HL-60 (cell line): ENCODE measurements at regions not wholly inside any gene's neighbourhood (a gene's known extent, or its start where the extent isn't known, plus 50 kb on each side); places are given as distances from the start of the nearest gene placed in this dataset.

Experiments used
- DNase-seq, 2 experiments: peaks; one replicate each; pipeline ENCODE4 v3.0.0-alpha.2; 2010 to 2020; ENCODE audit warnings: low read depth in 1 of 2, low spot score in 1 of 2
- H3K27ac ChIP-seq: fragments of 250-450 bp; sonication (Bioruptor Pico); replicated peaks from 2 replicates; pipeline ENCODE4 v1.5.1; 2020; ENCODE audit warnings: mild to moderate bottlenecking, moderate library complexity
- H3K27me3 ChIP-seq: fragments of 250-450 bp; sonication (Bioruptor Pico); 2 replicates; pipeline ENCODE4 v1.5.1; 2021; ENCODE audit warnings: mild to moderate bottlenecking, moderate library complexity; ENCODE audit not compliant: insufficient read depth, poor library complexity, severe bottlenecking
- H3K4me3 ChIP-seq: replicated peaks from 2 replicates; pipeline ENCODE4 v1.5.1; 2011; ENCODE audit warnings: mild to moderate bottlenecking, control low read depth, low read length; ENCODE audit not compliant: insufficient read depth
- CTCF ChIP-seq: IDR thresholded peaks from one replicate; pipeline ENCODE4 v1.5.1; 2011; ENCODE audit warnings: low read length, control low read depth, inconsistent platforms; ENCODE audit not compliant: insufficient read depth
- GABPA ChIP-seq: IDR thresholded peaks from 2 replicates; pipeline ENCODE4 v1.6.1; 2012; ENCODE audit warnings: low read depth
- POLR2AphosphoS5 ChIP-seq: IDR thresholded peaks from 2 replicates; pipeline ENCODE4 v1.6.1; 2012; ENCODE audit warnings: low read depth
- REST ChIP-seq: IDR thresholded peaks from 2 replicates; pipeline ENCODE4 v1.6.1; 2012; ENCODE audit warnings: low read depth; ENCODE audit not compliant: insufficient replicate concordance
- SPI1 ChIP-seq: IDR thresholded peaks from 2 replicates; pipeline ENCODE4 v1.6.1; 2012; ENCODE audit warnings: low read depth, mild to moderate bottlenecking, borderline replicate concordance

- TF ChIP-seq REST (no peak), POLR2AphosphoS5 (no peak), GABPA (no peak), SPI1 (no peak), CTCF (no peak)
- Histone ChIP-seq H3K27me3 (no peaks in the 10 kb centered on the region), H3K27ac (no peak overlapping the region), H3K4me3 (no peak overlapping the region)
- no peak for DNase-seq
Observed at GRCh38 chr4:164109503-164109902, 615.0 kb downstream of the TMA16 start.

- H3K27me3 ChIP-seq, result no peaks in the 10 kb centered on the region
- H3K27ac ChIP-seq, result no peak overlapping the region
- no peak for DNase-seq
- no peak overlapping the region for H3K4me3 ChIP-seq
- no peak for TF ChIP-seq CTCF
- TF ChIP-seq POLR2AphosphoS5, result no peak
- no peak for TF ChIP-seq GABPA
- TF ChIP-seq REST, result no peak
- TF ChIP-seq SPI1, result no peak
Observed at GRCh38 chr4:164115236-164115635, 620.7 kb downstream of the TMA16 start.

- no peak for DNase-seq
- TF ChIP-seq SPI1 (no peak), REST (no peak), GABPA (no peak), POLR2AphosphoS5 (no peak), CTCF (no peak)
- Histone ChIP-seq H3K27me3 (no peaks in the 10 kb centered on the region), H3K27ac (no peak overlapping the region), H3K4me3 (no peak overlapping the region)
Observed at GRCh38 chr4:164116286-164116685, 621.8 kb downstream of the TMA16 start.
